Activated CD8-positive, alpha-beta memory T cell treated with anti-CD3 and anti-CD28 coated beads for 24 hours (primary cell): ENCODE measurements at regions not wholly inside any gene's neighbourhood (a gene's known extent, or its start where the extent isn't known, plus 50 kb on each side); places are given as distances from the start of the nearest gene placed in this dataset.
"Not testable (repeated sequence)": the region's sequence is repeated elsewhere in the genome, so short reads cannot be mapped to it uniquely, and the experiment has no call there.

Source experiments
- DNase-seq: peaks from one replicate; pipeline ENCODE4 v3.0.0-alpha.2; 2020

DNA sequence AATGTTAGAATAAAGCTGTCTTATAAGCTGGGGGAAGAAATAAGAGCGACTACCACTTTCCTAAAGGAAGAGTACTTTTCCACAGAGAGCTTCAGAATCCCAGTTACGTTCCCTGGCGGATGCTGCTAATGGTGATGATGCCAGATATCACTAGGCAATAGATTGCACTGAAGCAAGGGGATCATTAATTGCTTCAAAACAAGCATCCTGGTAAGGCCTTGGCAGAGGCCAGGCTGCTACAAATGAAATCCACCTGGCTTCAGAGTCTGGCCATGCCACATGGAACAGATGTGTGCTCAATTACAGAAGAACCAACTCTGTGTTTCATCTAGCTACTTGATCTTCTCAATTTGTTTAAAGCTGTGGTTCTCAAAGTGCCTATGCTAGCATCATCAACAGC is 129.2 kb upstream of the IL12A start:
- no peak for DNase-seq

DNA sequence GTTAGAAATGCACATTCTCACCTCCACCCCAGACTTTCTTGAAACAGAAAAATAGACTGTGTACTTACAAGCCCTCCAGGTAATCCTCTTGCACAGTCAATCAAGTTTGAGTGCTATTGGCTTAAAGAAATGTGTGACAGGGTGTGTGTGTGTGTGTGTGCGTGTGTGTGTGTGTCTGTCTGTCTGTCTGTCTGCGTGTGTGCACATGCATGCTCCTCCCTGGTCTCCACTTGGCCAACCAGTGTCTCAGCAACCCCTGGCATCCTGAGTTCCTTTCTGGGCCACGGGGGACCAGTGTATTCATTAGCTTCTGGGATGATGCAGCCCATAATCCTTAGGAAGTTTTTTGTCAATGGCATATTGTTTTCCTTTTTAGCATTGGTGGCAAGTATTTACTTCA is 128.8 kb upstream of the IL12A start:
- DNase-seq = no peak

DNA sequence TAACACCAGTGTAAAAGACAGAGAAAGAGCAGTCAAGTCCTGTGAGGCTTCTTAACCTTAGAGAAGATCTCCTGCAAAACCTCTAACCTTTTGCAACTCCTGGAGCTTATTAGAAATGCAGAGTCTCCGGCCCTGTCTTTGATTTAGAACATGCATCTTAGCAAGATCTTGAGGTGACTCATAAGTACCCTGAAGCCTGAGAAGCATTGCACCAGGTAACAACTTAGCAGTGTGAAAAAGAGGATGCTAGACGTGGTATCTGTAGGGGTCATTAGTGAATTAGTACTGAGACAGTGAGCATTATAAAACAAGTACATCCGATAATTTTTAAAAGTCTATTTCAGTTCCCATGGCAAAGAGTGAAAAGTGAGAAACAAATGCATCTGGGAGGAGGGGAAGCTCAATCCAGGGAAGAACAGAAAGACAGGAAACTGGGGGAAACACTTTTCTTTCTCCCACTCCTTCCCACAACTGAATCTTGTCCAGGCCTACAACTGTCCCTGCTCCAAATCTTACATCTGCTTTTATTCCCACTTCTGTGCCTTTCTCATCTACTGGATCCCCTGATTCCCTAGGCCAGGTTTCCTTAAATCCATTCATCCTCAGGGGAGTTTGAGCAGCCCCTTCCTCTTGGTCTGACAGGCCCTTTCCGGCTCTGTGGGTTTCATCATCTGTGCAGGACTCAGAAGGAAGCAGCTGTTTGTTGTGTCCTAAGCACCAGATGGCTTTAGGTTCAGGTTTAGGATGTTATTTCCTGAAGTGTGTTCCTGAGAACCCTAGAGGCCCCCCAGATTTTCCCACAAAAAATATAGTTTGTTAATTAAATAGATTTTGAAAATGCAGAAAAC is 128.1 kb upstream of the IL12A start:
- DNase-seq = no peak

DNA sequence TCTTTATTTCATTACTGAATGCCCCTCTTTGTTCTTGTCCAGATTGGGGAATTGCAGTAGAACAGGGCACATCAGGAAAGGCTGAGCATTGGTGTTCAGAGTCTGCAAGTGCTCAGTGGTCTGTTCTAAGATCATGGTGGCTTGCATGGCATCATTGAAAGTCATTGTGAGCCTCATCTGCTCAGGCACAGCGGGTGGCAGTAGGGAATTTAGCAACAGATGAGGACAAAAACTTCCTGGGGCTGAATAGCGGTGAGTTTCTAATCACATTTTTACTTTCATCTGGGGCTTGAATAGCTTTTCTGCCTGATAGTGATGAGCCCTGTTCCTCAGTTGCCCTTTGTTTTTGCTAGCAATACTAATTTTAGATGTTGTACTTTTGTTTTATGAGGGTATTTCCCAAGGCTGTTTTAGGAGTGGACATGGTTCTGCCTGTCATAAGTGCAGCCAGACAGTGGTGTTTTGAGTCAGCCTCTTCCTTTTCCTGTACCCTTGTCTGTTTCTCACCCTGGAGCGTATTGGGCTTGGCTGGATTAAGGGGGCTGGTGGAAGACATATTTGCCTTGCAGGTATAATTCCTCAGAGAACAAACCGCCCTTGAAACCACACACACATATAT is 127.2 kb upstream of the IL12A start:
- DNase-seq = no peak

DNA sequence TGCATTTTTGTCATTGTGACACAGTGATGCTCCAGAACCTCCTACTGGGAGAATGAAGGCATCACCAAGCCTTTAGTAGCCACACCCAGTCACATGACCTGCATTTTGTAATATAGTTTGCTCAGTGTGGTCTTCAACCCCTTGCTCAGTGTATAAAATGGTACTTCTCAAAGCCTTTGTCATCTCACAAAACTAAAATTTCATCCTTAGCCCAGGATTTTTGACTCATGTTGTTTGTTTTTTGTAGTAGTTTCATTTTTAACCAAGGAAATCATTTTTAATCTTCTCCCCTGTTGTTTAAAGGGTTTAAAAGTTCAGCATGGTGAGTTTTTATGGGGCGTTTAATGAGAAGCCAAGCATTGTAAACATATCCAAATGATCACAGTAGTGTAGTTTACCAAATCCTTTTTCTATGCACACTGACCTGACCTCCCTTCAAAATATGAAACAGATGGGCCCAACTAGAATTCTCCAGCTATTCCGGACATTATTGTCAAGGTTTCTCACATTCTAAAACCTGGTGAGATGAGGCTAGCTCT is 123.5 kb upstream of the IL12A start:
- no peak for DNase-seq

DNA sequence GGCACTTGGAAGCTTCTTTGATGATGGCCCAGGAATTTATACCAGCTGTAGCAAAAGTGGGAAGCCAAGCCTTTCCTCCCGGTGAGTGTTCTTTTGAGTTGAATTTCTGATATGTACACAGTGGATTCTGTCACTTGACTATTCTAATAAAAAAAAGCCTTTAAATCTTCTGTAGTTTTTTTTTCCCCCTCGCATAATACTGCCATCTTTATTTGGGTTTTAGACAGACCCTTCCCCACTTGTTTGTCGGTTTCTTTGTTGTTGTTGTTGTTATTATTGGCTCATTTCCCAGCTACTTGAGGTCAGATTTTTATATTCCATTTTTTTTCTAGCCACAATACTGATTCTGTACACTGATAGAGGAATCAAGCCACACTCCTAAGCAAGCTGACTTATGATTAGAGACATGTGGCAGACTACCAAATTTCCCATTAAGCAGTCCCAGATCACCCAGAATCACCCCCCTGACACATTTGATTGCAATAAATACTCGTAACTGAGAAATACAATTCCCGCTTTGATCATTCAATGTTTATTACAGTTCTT is 122.4 kb upstream of the IL12A start:
- DNase-seq = no peak

DNA sequence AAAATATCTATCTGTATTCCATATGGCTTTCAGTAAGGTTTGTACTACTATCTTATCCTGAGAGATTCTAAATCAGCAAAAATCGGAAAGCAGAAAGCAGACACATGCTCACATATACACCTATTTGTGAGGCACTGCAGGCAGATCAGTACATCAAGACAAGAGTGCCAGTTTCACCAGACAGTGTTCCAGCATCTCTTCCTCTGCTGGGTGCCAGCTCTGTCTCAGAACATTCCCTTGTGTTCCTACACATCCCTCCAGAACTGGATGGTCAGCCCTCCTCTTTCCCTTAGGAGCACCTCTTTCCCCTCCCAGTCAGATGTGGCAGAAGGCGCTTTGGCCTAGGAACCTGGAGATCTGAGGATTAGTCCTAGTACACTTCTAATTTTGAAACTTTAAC is 121.3 kb upstream of the IL12A start:
- DNase-seq = no peak

DNA sequence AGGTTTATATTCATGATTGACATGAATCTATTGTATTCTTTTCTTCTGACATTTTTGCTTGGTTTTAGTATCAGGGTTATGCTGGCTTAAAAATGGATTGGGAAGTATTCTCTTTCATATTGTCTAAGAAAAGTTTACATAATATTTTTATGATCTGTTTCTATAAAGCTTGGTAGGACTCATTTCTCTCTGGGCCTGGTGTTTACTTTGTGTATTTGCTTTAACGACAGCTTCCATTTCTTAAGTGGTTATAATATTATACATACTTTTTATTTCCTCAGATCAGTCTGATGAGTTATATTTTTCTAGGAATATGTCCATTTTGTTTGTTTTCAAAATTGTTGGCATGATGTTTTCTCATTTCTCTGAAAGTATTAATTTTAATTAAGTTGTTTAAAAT is 117.9 kb upstream of the IL12A start:
- DNase-seq = no peak

DNA sequence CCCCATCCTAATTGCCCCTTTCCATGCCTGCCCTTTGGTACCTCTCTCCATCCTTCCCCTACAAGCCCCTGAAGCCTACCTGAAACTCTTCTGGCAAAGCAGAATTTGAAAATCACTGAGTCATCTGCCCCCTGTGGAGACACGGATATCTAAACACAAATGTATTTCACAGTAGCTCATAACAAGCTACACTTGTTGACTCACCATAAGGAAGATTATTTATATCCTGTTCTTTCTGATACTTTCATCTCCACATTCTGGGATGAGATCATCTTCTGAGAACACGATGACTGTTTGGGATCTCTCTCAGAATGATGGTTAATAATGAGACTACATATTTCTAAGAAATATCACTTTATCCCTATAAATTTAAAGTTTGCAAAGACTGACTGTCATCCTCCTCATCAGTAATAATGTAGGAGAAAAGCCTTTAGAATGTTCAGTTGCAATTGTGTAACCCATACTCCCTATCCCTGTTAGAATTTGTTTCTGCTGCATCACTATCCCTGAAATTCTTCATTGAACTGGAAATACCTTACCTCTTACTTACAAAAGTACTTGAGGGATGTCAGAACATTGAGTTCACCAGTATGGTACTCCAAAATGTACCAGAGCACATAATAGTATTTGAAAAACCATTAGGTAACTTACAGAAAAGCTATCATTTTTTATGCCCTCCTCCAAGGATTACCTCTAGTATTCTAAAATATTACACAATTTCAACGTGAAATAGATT is 116.1 kb upstream of the IL12A start:
- no peak for DNase-seq

DNA sequence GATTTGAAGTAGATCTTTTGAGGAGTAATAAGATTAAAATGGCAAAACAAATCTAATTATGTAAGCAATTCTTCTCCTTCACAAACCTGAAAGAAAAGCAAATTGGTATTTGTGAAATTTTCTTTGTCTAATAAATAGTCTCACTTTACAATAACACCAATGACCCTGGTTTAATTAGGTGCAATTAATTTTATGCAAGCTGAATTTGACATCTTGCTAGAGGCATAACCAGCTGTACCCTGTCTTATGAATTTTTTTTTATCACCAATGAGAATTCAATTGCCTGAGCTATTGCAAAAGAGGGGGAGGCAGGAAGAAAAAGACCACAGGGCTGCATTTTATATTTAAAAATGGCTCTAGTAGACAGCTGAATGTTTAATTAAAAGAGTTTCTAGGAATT is 113.5 kb upstream of the IL12A start:
- DNase-seq = no peak

DNA sequence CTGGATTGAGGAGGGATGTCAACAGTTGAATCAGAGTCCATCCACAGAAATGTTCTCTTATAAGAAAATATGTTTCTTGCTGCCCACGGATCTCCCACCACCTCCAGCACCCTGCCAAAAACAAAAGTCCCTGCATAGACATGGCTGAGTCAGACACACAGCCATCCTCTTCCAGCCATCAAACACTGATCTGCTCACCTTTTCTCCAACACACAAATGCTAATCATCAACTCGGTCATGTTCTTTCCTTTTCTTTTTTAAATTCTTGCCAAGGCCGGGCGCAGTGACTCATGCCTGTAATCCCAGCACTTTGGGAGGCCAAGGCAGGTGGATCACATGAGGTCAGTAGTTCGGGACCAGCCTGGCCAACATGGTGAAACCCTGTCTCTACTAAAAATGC is 110.7 kb upstream of the IL12A start:
- no peak for DNase-seq

DNA sequence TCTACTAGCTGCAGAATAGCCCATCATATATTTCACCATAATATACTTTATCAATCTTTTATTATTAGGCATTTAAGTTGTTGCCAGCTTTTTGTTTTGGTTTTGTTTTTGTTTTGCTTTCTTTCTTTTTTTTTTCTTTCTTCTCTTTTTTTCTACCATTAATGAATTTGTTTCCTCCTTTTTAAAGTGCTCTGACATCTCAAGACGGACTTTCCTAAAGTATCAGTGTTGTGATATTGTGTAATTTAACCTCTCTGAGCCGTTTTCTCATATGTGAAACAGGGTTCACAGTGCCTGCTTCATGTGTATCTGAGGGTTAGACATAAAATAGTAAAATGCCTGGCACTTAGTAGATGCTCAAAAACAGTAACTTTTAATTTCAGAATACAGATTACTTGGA is 109.5 kb upstream of the IL12A start:
- no peak for DNase-seq

DNA sequence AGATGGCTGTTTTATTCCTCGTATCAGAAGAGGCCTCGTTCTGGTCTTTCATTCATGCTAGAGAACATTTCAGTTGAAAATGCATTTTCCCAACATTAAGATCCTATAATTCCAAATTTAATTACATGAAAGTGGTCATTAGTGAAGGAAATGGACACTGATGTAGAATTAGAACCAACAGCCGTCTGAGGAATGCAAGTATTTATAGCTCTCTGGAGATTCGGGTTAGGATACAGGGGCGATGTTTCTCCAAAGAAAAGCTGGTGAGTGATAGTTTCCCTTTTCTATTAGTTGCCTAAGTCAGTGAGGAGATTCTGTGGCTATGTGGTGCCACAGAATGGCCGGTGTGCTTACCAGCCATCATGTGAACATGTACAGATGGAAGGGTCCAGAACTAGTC is 109.0 kb upstream of the IL12A start:
- DNase-seq = no peak

DNA sequence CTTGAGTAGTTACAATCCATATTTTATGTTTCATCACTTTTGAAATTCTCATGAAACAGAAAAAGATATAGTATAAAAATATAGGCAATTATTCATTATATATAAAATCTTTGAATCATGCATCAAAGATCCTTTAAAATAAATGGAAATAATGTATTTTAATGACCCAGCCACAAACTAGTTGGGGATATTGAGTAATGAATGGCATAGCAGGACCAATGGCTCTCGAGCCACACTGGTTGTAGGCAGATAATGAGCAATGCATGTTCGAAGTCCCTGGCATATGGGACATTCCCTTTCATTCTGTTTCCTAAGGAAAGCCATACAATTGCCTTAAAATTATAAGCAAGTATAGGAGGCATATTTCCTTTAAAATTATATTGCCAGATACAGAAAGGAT is 107.4 kb upstream of the IL12A start:
- DNase-seq = no peak

DNA sequence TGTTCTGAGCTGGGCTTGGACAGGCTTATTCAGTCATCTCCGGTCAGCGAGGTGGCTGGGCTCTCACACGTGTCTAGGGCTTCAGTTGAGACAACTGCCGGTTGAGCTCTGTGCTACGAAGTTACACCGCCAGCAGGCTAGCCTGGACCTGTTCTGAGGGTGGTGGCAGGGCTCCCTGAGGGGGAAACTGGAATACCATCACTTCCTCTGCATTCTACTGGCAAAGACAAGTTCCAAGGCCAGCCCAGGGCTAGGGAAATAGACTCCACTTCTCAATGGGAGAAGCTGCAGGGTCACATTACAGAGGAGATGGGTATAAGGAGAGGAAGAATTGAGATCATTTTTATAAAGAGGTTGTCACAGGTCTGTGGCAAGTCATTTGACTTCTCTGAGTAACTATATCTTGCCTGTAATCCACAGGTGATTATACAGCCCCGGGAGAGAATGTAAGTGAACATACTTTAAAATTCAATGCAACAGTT is 106.8 kb upstream of the IL12A start:
- DNase-seq = no peak

DNA sequence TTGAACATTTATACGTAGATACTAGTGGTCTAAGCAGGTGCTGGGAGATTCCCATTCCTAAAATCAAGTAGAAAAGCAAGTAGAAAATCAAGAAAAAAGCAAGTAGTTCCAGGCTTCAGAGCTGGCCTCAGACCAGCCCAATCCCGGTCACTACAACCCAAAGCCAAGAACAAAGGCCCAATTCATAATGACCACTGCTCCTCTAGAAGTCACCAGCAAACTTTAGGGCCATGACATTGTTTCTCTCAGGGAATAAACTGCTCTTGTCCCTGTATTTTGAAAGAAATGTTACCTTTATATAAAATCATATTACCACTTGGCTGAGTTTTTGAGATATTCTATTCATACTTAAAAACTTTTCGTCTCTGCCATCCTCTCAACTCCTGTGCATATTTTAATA is 106.3 kb upstream of the IL12A start:
- no peak for DNase-seq

DNA sequence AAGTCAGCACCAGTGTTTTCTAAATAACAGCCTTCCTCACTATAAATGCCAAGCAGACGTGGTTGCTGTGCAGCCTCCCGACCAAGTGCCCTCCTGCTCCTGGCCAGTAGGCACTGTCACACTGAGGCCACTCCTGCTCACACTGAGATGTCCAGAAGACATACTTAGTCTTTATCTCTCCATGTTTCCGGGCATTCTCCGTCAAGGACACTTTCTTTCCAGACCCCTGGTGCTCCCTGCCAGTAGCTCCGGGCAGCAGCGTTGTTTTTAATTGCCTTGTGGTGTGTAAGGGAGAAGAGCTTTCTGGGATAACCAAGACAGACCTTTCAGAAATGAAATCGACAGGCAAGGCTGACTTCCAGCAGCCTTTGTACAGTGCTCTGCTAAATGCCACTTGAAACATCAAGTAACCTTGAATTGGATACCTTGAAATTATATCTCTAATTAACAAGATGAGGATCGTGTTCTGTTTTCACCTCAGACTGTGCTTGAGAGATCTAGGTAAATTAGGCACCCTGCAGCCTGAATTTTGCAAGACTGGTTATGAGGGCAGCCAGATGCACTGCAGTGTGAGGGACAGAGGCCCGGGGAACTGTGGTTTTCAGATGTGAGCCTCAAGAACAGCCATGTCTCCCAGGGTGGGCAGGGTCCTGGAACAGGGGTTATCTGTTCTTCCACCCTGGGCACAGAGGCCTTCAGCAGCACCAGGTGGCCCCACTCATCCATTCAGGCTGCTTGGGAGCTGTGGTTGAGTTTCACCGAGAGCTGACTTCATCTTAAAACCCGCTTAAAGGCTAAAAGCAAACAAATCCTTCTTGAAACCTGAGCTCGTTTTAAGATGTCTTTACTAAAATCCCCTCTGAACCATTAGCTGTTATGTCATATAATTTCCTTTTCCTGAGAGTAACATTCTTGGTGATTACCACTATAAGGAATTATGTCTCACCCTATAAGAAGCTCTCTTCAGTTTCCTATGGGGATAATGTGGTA is 105.5 kb upstream of the IL12A start:
- no peak for DNase-seq

DNA sequence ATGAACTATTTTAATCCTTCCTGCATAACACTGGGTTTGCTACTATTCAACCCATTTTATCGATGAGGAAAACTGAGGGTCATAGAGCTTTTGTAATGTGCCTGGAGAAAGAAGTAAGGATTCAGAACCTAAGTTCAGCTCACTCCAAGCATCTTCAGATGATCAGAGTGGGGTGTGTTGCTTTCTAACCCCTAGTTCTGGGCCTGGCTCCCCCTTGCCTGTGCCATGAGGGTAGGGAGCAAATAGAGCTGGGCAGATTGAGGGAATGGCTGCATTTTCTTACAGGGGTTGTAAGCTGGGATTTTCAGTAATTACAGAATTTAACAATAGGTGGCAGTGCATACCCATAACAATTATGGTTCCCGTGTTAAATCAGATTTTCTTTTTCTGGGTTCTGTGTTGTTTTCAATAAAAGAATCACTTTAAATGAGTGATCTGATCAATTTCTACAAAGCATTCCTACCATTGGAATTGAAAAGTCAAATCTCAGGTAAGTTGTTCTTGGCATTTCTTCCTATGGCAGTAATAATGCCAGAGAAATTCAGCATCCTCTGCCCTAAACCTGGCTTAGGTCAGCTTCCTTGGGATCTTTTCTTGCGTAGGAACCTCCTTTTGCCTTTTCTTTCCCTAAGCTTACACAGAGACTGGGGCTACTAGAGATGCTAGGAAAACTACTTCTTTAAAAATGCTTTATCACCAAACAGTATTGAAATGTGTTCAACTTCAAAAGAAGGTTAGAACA is 103.8 kb upstream of the IL12A start:
- no peak for DNase-seq

DNA sequence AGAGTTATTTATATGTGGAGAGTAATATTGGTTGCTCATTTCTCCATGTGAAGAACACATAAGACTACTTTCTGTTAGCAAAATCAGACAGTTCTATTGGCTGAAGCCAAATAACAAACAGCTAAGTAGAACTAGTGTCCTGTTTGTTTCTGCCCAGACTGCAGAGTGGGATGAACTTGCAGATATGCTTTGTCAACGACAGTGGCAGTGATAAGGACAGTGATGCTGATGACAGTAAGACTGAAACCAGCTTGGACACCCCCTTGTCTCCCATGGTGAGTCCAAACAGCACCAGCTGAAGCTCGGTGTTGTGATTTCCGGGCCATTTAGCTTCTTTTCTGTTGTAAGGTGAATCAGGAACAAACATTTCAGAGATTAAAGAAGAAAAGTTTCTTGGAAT is 102.6 kb upstream of the IL12A start:
- no peak for DNase-seq

DNA sequence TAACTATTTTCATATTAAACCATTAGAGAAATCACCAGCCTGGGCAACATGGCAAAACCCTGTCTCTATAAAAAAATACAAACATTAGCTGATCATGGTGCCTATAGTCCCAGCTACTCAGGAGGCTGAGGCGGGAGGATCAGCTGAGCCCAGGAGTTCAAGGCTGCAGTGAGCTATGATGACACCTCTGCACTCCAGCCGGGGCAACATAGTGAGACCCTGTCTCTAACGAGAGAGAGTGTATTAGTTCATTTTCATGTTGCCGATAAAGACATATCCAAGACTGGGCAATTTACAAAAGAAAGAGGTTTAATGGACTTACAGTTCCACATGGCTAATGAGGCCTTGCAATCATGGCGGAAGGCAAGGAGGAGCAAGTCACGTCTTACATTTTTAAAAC is 102.1 kb upstream of the IL12A start:
- DNase-seq = not testable (repeated sequence)

DNA sequence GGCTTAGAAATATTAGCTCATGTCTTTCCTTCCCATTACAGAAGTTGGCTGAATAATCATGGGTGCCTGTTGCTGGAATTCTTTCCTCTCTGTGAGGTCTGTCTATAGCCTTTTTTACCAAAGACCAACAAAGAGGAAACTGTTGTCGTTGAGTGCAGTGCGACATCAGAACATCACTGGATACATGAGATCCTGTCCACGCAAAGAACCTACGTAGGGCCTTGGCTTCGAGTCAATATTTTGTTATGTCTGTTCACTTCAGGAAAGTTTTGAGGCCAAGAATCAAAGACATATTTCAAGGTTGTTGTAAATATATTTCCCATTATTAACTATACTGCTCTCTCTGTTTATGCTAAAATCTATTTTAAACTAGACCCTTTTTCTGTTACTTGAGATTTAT is 101.5 kb upstream of the IL12A start:
- DNase-seq = no peak
